ENCODE measurements at regions not wholly inside any gene's neighbourhood (a gene's known extent, or its start where the extent isn't known, plus 50 kb on each side); places are given as distances from the start of the nearest gene placed in this dataset.
"Not testable (repeated sequence)": the region's sequence is repeated elsewhere in the genome, so short reads cannot be mapped to it uniquely, and the experiment has no call there.

- intact Hi-C loops (cut with DNase I; ENCODE audit: low total_unique reads) = no loop called here
- Histone ChIP-seq H3K9me3 (peaks cover 3 to 11% (median 3%) of the 10 kb centered on the region in 3 donors), H3K4me3 (no peak overlapping the region), H3K27me3 (no peaks in the 10 kb centered on the region), H3K36me3 (peaks cover 0 to 4% (median 0%) of the 10 kb centered on the region in 3 donors), H3K27ac (no peak overlapping the region), H3K4me1 (no peaks in the 10 kb centered on the region)
- TF ChIP-seq CTCF (IDR thresholded peaks at IDR 0.05) = no peak
- no peak for DNase-seq
These were observed 258.7 kb upstream of the ID4 start for GRCh38 chr6:19578481-19578880.

GRCh38 chr6:19584207-19584606 is 253.0 kb upstream of the ID4 start:
- H3K36me3 ChIP-seq; H3K27me3 ChIP-seq; H3K4me3 ChIP-seq; H3K27ac ChIP-seq; H3K9me3 ChIP-seq; DNase-seq; H3K4me1 ChIP-seq; intact Hi-C loops (cut with DNase I; ENCODE audit: low total_unique reads): not testable (repeated sequence)

GRCh38 chr6:19587238-19587942 is 249.8 kb upstream of the ID4 start:
- Histone ChIP-seq H3K27me3 (no peaks in the 10 kb centered on the region), H3K9me3 (no peaks in the 10 kb centered on the region), H3K4me1 (no peaks in the 10 kb centered on the region), H3K4me3 (no peak overlapping the region), H3K27ac (no peak overlapping the region), H3K36me3 (no peaks in the 10 kb centered on the region)
- intact Hi-C loops (cut with DNase I; ENCODE audit: low total_unique reads) = no loop called here
- TF ChIP-seq CTCF (IDR thresholded peaks at IDR 0.05) = no peak
- DNase-seq = no peak

GRCh38 chr6:19590501-19591131 is 246.6 kb upstream of the ID4 start:
- Histone ChIP-seq H3K4me3 (no peak overlapping the region), H3K27ac (no peak overlapping the region), H3K36me3 (no peaks in the 10 kb centered on the region), H3K4me1 (no peaks in the 10 kb centered on the region), H3K9me3 (no peaks in the 10 kb centered on the region), H3K27me3 (no peaks in the 10 kb centered on the region)
- no peak for TF ChIP-seq CTCF (IDR thresholded peaks at IDR 0.05)
- intact Hi-C loops (cut with DNase I; ENCODE audit: low total_unique reads) = no loop called here
- no peak for DNase-seq

GRCh38 chr6:19597809-19598320 is 239.3 kb upstream of the ID4 start:
- intact Hi-C loops (cut with DNase I; ENCODE audit: low total_unique reads) = no loop called here
- H3K4me1 ChIP-seq = no peaks in the 10 kb centered on the region
- DNase-seq = no peak
- H3K27ac ChIP-seq = no peak overlapping the region
- no peaks in the 10 kb centered on the region for H3K27me3 ChIP-seq
- no peaks in the 10 kb centered on the region for H3K36me3 ChIP-seq
- TF ChIP-seq CTCF (IDR thresholded peaks at IDR 0.05) = no peak
- no peaks in the 10 kb centered on the region for H3K9me3 ChIP-seq
- H3K4me3 ChIP-seq = no peak overlapping the region

GRCh38 chr6:19599796-19600464 is 237.2 kb upstream of the ID4 start:
- TF ChIP-seq CTCF (IDR thresholded peaks at IDR 0.05) = no peak
- intact Hi-C loops (cut with DNase I; ENCODE audit: low total_unique reads) = no loop called here
- Histone ChIP-seq H3K4me1 (no peaks in the 10 kb centered on the region), H3K4me3 (no peak overlapping the region), H3K36me3 (no peaks in the 10 kb centered on the region), H3K27ac (no peak overlapping the region), H3K9me3 (no peaks in the 10 kb centered on the region), H3K27me3 (no peaks in the 10 kb centered on the region)
- no peak for DNase-seq

Data from tibial artery (tissue), 4 donors.